ENCODE measurements at regions not wholly inside any gene's neighbourhood (a gene's known extent, or its start where the extent isn't known, plus 50 kb on each side); places are given as distances from the start of the nearest gene placed in this dataset.

DNA sequence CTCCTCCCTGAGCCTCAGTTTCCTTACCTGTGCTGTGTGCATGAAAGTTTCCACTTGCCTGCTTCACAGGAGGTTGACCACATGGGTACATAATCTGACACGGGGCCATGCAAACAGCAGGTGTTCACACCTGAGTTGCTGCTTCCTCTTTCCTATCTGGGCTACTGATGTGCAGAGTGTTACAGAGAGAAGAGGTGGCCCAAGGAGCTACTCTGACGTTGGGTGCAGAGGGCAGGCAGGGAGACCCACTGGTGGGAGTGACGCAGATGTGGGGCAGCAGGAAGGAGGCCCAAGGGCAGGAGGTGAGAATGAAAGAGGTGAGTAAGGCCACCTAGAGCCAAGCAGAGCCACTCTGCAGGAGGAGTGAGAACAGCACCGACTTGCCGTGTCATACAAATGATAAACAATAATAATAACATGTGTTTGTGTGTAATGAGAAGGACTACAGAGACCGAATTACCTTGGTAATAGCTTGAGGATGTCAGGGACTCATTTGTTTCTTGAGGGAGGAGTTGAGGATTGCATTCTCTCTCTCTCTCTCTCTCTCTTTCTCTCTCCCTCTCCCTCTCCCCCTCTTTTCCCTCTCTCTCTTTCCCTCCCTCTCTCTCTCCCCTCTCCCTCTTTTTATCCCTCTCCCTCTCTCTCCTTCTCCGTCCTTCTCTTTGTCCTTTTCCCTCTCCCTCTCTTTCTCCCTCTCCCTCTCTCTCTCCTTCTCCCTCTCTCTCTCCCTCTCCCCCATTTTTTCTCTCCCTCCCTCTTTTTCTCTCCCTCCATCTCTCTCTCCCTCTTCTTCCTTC is 87.4 kb upstream of the IGSF21 start:
- H4K8ac ChIP-seq (ENCODE audit: low read depth, low read length) = no peak overlapping the region
- no peak overlapping the region for H2AFZ ChIP-seq (ENCODE audit: insufficient read depth, low read length, poor library complexity)

DNA sequence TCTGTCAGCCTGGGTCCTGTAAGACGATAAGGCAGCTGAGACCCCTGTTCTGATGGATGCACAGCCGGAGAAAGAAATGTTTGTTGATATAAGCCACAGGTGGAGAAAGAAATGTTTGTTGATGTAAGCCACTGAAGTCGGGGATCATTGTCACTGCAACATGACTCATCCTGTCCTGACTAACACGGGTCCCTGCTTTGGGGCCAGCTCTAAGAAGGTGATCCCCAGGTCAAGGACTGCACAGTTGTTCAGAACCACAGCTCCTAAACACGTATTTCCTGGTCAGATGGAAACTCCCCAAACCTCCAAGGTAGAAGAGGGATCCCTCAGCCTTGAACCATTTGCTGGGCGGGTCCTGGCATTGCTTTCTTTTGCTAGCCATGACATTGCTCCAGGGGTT is 86.4 kb upstream of the IGSF21 start:
- Histone ChIP-seq H3K18ac (ENCODE audit: low read length) (no peak overlapping the region), H3K79me2 (ENCODE audit: control insufficient read depth, insufficient read depth, low read length, poor library complexity) (no peaks in the 10 kb centered on the region), H4K8ac (ENCODE audit: low read depth, low read length) (no peak overlapping the region), H2BK12ac (ENCODE audit: low read length) (no peak overlapping the region), H2BK5ac (ENCODE audit: low read depth, low read length, poor library complexity) (no peak overlapping the region), H2BK120ac (ENCODE audit: insufficient read depth, low read length, poor library complexity) (no peak overlapping the region), H3K79me1 (ENCODE audit: low read length) (no peaks in the 10 kb centered on the region), H3K4me3 (ENCODE audit: low read depth, low read length) (no peak overlapping the region), H4K12ac (ENCODE audit: low read depth, low read length) (no peak overlapping the region), H3K9ac (ENCODE audit: low read length) (no peak overlapping the region), H3K14ac (ENCODE audit: low read length) (no peak overlapping the region), H3K36me3 (ENCODE audit: control insufficient read depth in 1 of 2, insufficient read depth in 2 of 2, low read length in 2 of 2) (no peaks in the 10 kb centered on the region), H4K91ac (ENCODE audit: low read depth, low read length) (no peak overlapping the region), H3K23ac (ENCODE audit: low read length) (no peak overlapping the region), H3K4me2 (ENCODE audit: low read length) (no peak overlapping the region), H3K9me3 (ENCODE audit: insufficient read depth, low read depth, low read length) (peaks cover 3% of the 10 kb centered on the region), H3K27me3 (ENCODE audit: insufficient read depth, low read length) (no peaks in the 10 kb centered on the region), H3K4ac (ENCODE audit: low read depth, low read length) (no peak overlapping the region), H3K27ac (ENCODE audit: low read depth, low read length) (no peak overlapping the region), H2AK5ac (ENCODE audit: low read length) (no peak overlapping the region), H2AFZ (ENCODE audit: insufficient read depth, low read length, poor library complexity) (no peak overlapping the region), H3K4me1 (ENCODE audit: control insufficient read depth in 1 of 2, insufficient read depth in 2 of 2, low read length in 2 of 2) (no peaks in the 10 kb centered on the region)
- DNase-seq = no peak
- WGBS (ENCODE audit: extremely low coverage, insufficient coverage, insufficient read length) = no CpG with 5 or more reads among the region's 6 CpGs

More for the DNA sequence above, 87.4 kb upstream of the IGSF21 start:
- Histone ChIP-seq H2AK5ac (ENCODE audit: low read length) (no peak overlapping the region), H2BK5ac (ENCODE audit: low read depth, low read length, poor library complexity) (no peak overlapping the region), H3K4me2 (ENCODE audit: low read length) (no peak overlapping the region), H3K14ac (ENCODE audit: low read length) (no peak overlapping the region), H3K9me3 (ENCODE audit: insufficient read depth, low read depth, low read length) (peaks cover 3% of the 10 kb centered on the region), H3K79me2 (ENCODE audit: control insufficient read depth, insufficient read depth, low read length, poor library complexity) (no peaks in the 10 kb centered on the region), H3K27ac (ENCODE audit: low read depth, low read length) (no peak overlapping the region), H3K4me1 (ENCODE audit: control insufficient read depth in 1 of 2, insufficient read depth in 2 of 2, low read length in 2 of 2) (no peaks in the 10 kb centered on the region), H2BK12ac (ENCODE audit: low read length) (no peak overlapping the region), H4K12ac (ENCODE audit: low read depth, low read length) (no peak overlapping the region), H3K4me3 (ENCODE audit: low read depth, low read length) (no peak overlapping the region), H3K9ac (ENCODE audit: low read length) (no peak overlapping the region), H3K4ac (ENCODE audit: low read depth, low read length) (no peak overlapping the region), H3K18ac (ENCODE audit: low read length) (no peak overlapping the region), H3K79me1 (ENCODE audit: low read length) (no peaks in the 10 kb centered on the region), H3K27me3 (ENCODE audit: insufficient read depth, low read length) (no peaks in the 10 kb centered on the region), H3K23ac (ENCODE audit: low read length) (no peak overlapping the region), H4K91ac (ENCODE audit: low read depth, low read length) (no peak overlapping the region), H2BK120ac (ENCODE audit: insufficient read depth, low read length, poor library complexity) (no peak overlapping the region), H3K36me3 (ENCODE audit: control insufficient read depth in 1 of 2, insufficient read depth in 2 of 2, low read length in 2 of 2) (no peaks in the 10 kb centered on the region)
- WGBS (ENCODE audit: extremely low coverage, insufficient coverage, insufficient read length) = no CpG with 5 or more reads among the region's 7 CpGs
- no peak for DNase-seq

DNA sequence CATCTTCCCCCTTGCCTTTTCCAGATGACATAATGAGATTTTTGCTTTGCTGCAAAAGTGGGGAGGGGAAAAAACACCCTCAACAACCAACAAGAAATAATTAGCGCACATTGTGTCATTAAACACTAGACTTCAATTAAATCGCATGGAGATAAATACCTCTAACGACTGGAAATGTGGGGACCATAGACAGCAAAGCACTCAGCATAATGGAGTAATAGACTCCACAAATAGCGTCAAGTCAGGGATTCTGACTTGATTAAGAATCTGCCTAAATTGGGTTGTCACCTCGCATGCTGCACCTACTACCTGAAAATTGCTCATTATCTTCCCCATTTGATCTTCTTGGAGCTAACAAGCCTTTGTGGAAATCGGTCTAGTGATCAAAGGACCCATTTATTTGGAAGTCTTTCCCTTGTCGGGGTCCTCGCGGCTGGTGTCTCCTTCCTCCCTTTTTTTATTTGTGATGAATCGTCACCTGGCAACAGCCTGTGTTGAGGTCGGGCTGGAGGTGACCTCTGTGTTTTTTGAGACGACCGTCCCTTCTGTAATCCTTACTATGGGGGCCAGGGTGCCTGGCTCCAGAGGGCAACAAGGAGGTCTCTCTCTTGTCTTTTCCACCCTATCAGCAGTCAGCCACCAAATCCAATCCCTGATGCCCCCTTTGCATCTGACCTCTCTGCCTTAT is 75.3 kb upstream of the IGSF21 start:
- H4K8ac ChIP-seq (ENCODE audit: low read depth, low read length) = no peak overlapping the region
- H3K79me1 ChIP-seq (ENCODE audit: low read length) = no peaks in the 10 kb centered on the region
- H3K4ac ChIP-seq (ENCODE audit: low read depth, low read length) = no peak overlapping the region
- no peak overlapping the region for H3K14ac ChIP-seq (ENCODE audit: low read length)
- no CpG with 5 or more reads among the region's 13 CpGs for WGBS (ENCODE audit: extremely low coverage, insufficient coverage, insufficient read length)
- no peaks in the 10 kb centered on the region for H3K36me3 ChIP-seq (ENCODE audit: control insufficient read depth in 1 of 2, insufficient read depth in 2 of 2, low read length in 2 of 2)
- no peak overlapping the region for H3K4me3 ChIP-seq (ENCODE audit: low read depth, low read length)
- H3K23ac ChIP-seq (ENCODE audit: low read length) = no peak overlapping the region
- no peaks in the 10 kb centered on the region for H3K27me3 ChIP-seq (ENCODE audit: insufficient read depth, low read length)
- no peak overlapping the region for H4K91ac ChIP-seq (ENCODE audit: low read depth, low read length)
- H3K4me2 ChIP-seq (ENCODE audit: low read length) = no peak overlapping the region
- DNase-seq = no peak
- no peaks in the 10 kb centered on the region for H3K79me2 ChIP-seq (ENCODE audit: control insufficient read depth, insufficient read depth, low read length, poor library complexity)
- H2BK5ac ChIP-seq (ENCODE audit: low read depth, low read length, poor library complexity) = no peak overlapping the region
- H2BK12ac ChIP-seq (ENCODE audit: low read length) = no peak overlapping the region
- peaks cover 0 to 4% of the 10 kb centered on the region in 2 experiments for H3K4me1 ChIP-seq (ENCODE audit: control insufficient read depth in 1 of 2, insufficient read depth in 2 of 2, low read length in 2 of 2)
- H3K9me3 ChIP-seq (ENCODE audit: insufficient read depth, low read depth, low read length) = no peaks in the 10 kb centered on the region
- no peak overlapping the region for H2AFZ ChIP-seq (ENCODE audit: insufficient read depth, low read length, poor library complexity)
- H4K12ac ChIP-seq (ENCODE audit: low read depth, low read length) = no peak overlapping the region
- no peak overlapping the region for H2BK120ac ChIP-seq (ENCODE audit: insufficient read depth, low read length, poor library complexity)
- H3K27ac ChIP-seq (ENCODE audit: low read depth, low read length) = no peak overlapping the region
- no peak overlapping the region for H2AK5ac ChIP-seq (ENCODE audit: low read length)
- no peak overlapping the region for H3K18ac ChIP-seq (ENCODE audit: low read length)
- H3K9ac ChIP-seq (ENCODE audit: low read length) = no peak overlapping the region

- Histone ChIP-seq H3K27me3 (ENCODE audit: insufficient read depth, low read length) (no peaks in the 10 kb centered on the region), H2AFZ (ENCODE audit: insufficient read depth, low read length, poor library complexity) (no peak overlapping the region), H2BK12ac (ENCODE audit: low read length) (no peak overlapping the region), H3K79me2 (ENCODE audit: control insufficient read depth, insufficient read depth, low read length, poor library complexity) (no peaks in the 10 kb centered on the region), H4K8ac (ENCODE audit: low read depth, low read length) (no peak overlapping the region), H3K23ac (ENCODE audit: low read length) (no peak overlapping the region), H3K4ac (ENCODE audit: low read depth, low read length) (no peak overlapping the region), H3K14ac (ENCODE audit: low read length) (no peak overlapping the region), H4K91ac (ENCODE audit: low read depth, low read length) (no peak overlapping the region), H3K9ac (ENCODE audit: low read length) (no peak overlapping the region), H2AK5ac (ENCODE audit: low read length) (no peak overlapping the region), H3K27ac (ENCODE audit: low read depth, low read length) (no peak overlapping the region), H4K12ac (ENCODE audit: low read depth, low read length) (no peak overlapping the region), H3K79me1 (ENCODE audit: low read length) (no peaks in the 10 kb centered on the region), H3K4me3 (ENCODE audit: low read depth, low read length) (no peak overlapping the region), H3K9me3 (ENCODE audit: insufficient read depth, low read depth, low read length) (no peaks in the 10 kb centered on the region), H3K4me1 (ENCODE audit: control insufficient read depth in 1 of 2, insufficient read depth in 2 of 2, low read length in 2 of 2) (peaks cover 0 to 4% of the 10 kb centered on the region in 2 experiments), H2BK120ac (ENCODE audit: insufficient read depth, low read length, poor library complexity) (no peak overlapping the region), H3K18ac (ENCODE audit: low read length) (no peak overlapping the region), H3K4me2 (ENCODE audit: low read length) (no peak overlapping the region), H2BK5ac (ENCODE audit: low read depth, low read length, poor library complexity) (no peak overlapping the region), H3K36me3 (ENCODE audit: control insufficient read depth in 1 of 2, insufficient read depth in 2 of 2, low read length in 2 of 2) (no peaks in the 10 kb centered on the region)
- no peak for DNase-seq
- no CpG with 5 or more reads among the region's 3 CpGs for WGBS (ENCODE audit: extremely low coverage, insufficient coverage, insufficient read length)
Observed at GRCh38 chr1:18035145-18035544, 72.5 kb upstream of the IGSF21 start.

All from trophoblast cell (in vitro differentiated cells and primary cell).